Chondrocyte (in vitro differentiated cells): ENCODE measurements at regions not wholly inside any gene's neighbourhood (a gene's known extent, or its start where the extent isn't known, plus 50 kb on each side); places are given as distances from the start of the nearest gene placed in this dataset.
A peak's percentile ranks its signal among the peaks of the same experiment; 100 is the strongest.

Source experiments
- DNase-seq: peaks from one replicate; pipeline ENCODE4 v3.0.0; 2021; ENCODE audit warnings: mixed read lengths, low spot score
- H3K27ac Mint-ChIP-seq: one replicate; pipeline ENCODE4 v1.8.0; 2021; ENCODE audit warnings: mild to moderate bottlenecking, moderate library complexity, mixed read lengths; ENCODE audit not compliant: unreplicated experiment
- H3K27me3 Mint-ChIP-seq: 2 replicates; pipeline ENCODE4 v1.8.0; 2021; ENCODE audit warnings: low read depth, mixed read lengths
- H3K36me3 Mint-ChIP-seq: 2 replicates; pipeline ENCODE4 v1.8.0; 2021; ENCODE audit warnings: low read depth, mixed read lengths
- H3K4me1 Mint-ChIP-seq: 2 replicates; pipeline ENCODE4 v1.8.0; 2021; ENCODE audit warnings: low read depth, mild to moderate bottlenecking, mixed read lengths
- H3K4me3 Mint-ChIP-seq: one replicate; pipeline ENCODE4 v1.8.0; 2021; ENCODE audit warnings: mild to moderate bottlenecking, moderate library complexity, mixed read lengths; ENCODE audit not compliant: unreplicated experiment
- H3K9me3 Mint-ChIP-seq: 2 replicates; pipeline ENCODE4 v1.8.0; 2021; ENCODE audit warnings: low read depth, mixed read lengths
- CTCF ChIP-seq: fragments of 200-600 bp; sonication (generic); IDR thresholded peaks from 2 replicates; pipeline ENCODE4 v1.5.0; 2021; ENCODE audit warnings: antibody characterized with exemption, mild to moderate bottlenecking, moderate library complexity

GRCh38 chr14:53851394-53852090 is 105.1 kb downstream of the BMP4 start:
- H3K27ac Mint-ChIP-seq: peak overlapping the region; percentile 73
- no peak for TF ChIP-seq CTCF
- H3K9me3 Mint-ChIP-seq: no peaks in the 10 kb centered on the region
- no peaks in the 10 kb centered on the region for H3K36me3 Mint-ChIP-seq
- DNase-seq: no peak
- H3K27me3 Mint-ChIP-seq: no peaks in the 10 kb centered on the region
- H3K4me1 Mint-ChIP-seq: peaks cover 16% of the 10 kb centered on the region
- H3K4me3 Mint-ChIP-seq: no peak overlapping the region

- DNase-seq: no peak
- no peaks in the 10 kb centered on the region for H3K36me3 Mint-ChIP-seq
- peak overlapping the region; percentile 73 for H3K27ac Mint-ChIP-seq
- H3K4me1 Mint-ChIP-seq: peaks cover 19% of the 10 kb centered on the region
- no peak overlapping the region for H3K4me3 Mint-ChIP-seq
- TF ChIP-seq CTCF: no peak
- no peaks in the 10 kb centered on the region for H3K27me3 Mint-ChIP-seq
- H3K9me3 Mint-ChIP-seq: no peaks in the 10 kb centered on the region
Observed at GRCh38 chr14:53850714-53851296, 105.8 kb downstream of the BMP4 start.

GRCh38 chr14:53849549-53849948 is 107.1 kb downstream of the BMP4 start:
- H3K4me3 Mint-ChIP-seq: no peak overlapping the region
- DNase-seq: no peak
- H3K4me1 Mint-ChIP-seq: peaks cover 19% of the 10 kb centered on the region
- H3K9me3 Mint-ChIP-seq: no peaks in the 10 kb centered on the region
- TF ChIP-seq CTCF: no peak
- H3K27ac Mint-ChIP-seq: no peak overlapping the region
- no peaks in the 10 kb centered on the region for H3K36me3 Mint-ChIP-seq
- no peaks in the 10 kb centered on the region for H3K27me3 Mint-ChIP-seq

- TF ChIP-seq CTCF: no peak
- Mint-ChIP-seq H3K4me1 (peaks cover 19% of the 10 kb centered on the region), H3K9me3 (no peaks in the 10 kb centered on the region), H3K4me3 (no peak overlapping the region), H3K36me3 (no peaks in the 10 kb centered on the region), H3K27ac (no peak overlapping the region), H3K27me3 (no peaks in the 10 kb centered on the region)
- DNase-seq: no peak
Observed at GRCh38 chr14:53848854-53849253, 107.8 kb downstream of the BMP4 start.

GRCh38 chr14:53847881-53848280 is 108.7 kb downstream of the BMP4 start:
- Mint-ChIP-seq H3K27me3 (no peaks in the 10 kb centered on the region), H3K4me1 (peaks cover 23% of the 10 kb centered on the region), H3K4me3 (no peak overlapping the region), H3K9me3 (no peaks in the 10 kb centered on the region), H3K36me3 (no peaks in the 10 kb centered on the region), H3K27ac (no peak overlapping the region)
- TF ChIP-seq CTCF: no peak
- no peak for DNase-seq
